ENCODE measurements at regions not wholly inside any gene's neighbourhood (a gene's known extent, or its start where the extent isn't known, plus 50 kb on each side); places are given as distances from the start of the nearest gene placed in this dataset.

DNA sequence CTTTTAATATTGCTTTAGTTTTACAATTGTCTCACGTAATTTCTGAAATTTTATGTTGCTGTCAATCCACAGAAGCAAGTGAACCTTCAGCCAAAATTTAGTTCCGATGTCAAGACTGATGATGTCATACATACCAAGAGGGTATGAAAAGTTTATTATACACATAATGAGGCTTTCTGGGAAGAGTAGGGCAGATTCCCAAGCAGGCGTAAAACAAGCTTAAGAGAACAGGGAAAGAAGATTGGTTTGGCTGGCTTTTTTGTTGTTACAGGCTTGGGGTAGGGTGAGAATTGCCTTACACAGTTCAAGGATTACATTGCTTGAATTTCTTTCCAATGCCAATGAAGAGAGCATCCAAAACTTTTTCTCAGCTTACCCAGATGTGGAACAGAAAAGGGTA, 1962.9 kb upstream of the CDH6 start:
- Histone ChIP-seq H3K27me3 (replicated peaks; ENCODE audit: insufficient read depth) (no peaks in the 10 kb centered on the region), H3K4me1 (ENCODE audit: control insufficient read depth in 1 of 2, low read depth in 2 of 2) (no peaks in the 10 kb centered on the region), H3K9me3 (no peaks in the 10 kb centered on the region), H3K4me3 (no peak overlapping the region), H3K27ac (no peak overlapping the region), H3K36me3 (no peaks in the 10 kb centered on the region)
- DNase-seq (ENCODE audit: low spot score): no peak
- ATAC-seq (ENCODE audit: insufficient number of reproducible peaks, low FRiP score, low read depth): no peak
- TF ChIP-seq CTCF (IDR thresholded peaks at IDR 0.05): no peak

- no peak for TF ChIP-seq CTCF (IDR thresholded peaks at IDR 0.05)
- Histone ChIP-seq H3K27ac (no peak overlapping the region), H3K9me3 (no peaks in the 10 kb centered on the region), H3K27me3 (replicated peaks; ENCODE audit: insufficient read depth) (no peaks in the 10 kb centered on the region), H3K36me3 (no peaks in the 10 kb centered on the region), H3K4me3 (no peak overlapping the region), H3K4me1 (ENCODE audit: control insufficient read depth in 1 of 2, low read depth in 2 of 2) (no peaks in the 10 kb centered on the region)
- ATAC-seq (ENCODE audit: insufficient number of reproducible peaks, low FRiP score, low read depth) (no peak), DNase-seq (ENCODE audit: low spot score) (no peak)
Observed at GRCh38 chr5:29229461-29229860, 1964.0 kb upstream of the CDH6 start.

- DNase-seq (ENCODE audit: low spot score) (no peak), ATAC-seq (ENCODE audit: insufficient number of reproducible peaks, low FRiP score, low read depth) (no peak)
- no peak overlapping the region for H3K27ac ChIP-seq
- H3K4me3 ChIP-seq: no peak overlapping the region
- H3K4me1 ChIP-seq (ENCODE audit: control insufficient read depth in 1 of 2, low read depth in 2 of 2): no peaks in the 10 kb centered on the region
- no peaks in the 10 kb centered on the region for H3K9me3 ChIP-seq
- no peak for TF ChIP-seq CTCF (IDR thresholded peaks at IDR 0.05)
- H3K36me3 ChIP-seq: no peaks in the 10 kb centered on the region
- H3K27me3 ChIP-seq (replicated peaks; ENCODE audit: insufficient read depth): no peaks in the 10 kb centered on the region
Observed at GRCh38 chr5:29218138-29218537, 1975.3 kb upstream of the CDH6 start.

- no peak for ATAC-seq (ENCODE audit: insufficient number of reproducible peaks, low FRiP score, low read depth)
- no peaks in the 10 kb centered on the region for H3K4me1 ChIP-seq (ENCODE audit: control insufficient read depth in 1 of 2, low read depth in 2 of 2)
- H3K27me3 ChIP-seq (replicated peaks; ENCODE audit: insufficient read depth): no peaks in the 10 kb centered on the region
- DNase-seq (ENCODE audit: low spot score): no peak
- H3K36me3 ChIP-seq: no peaks in the 10 kb centered on the region
- no peak for TF ChIP-seq CTCF (IDR thresholded peaks at IDR 0.05)
- no peak overlapping the region for H3K4me3 ChIP-seq
- H3K27ac ChIP-seq: no peak overlapping the region
- no peaks in the 10 kb centered on the region for H3K9me3 ChIP-seq
Observed at GRCh38 chr5:29214839-29215238, 1978.6 kb upstream of the CDH6 start.

GRCh38 chr5:29213475-29213874, 1980.0 kb upstream of the CDH6 start:
- no peak for TF ChIP-seq CTCF (IDR thresholded peaks at IDR 0.05)
- no peak for ATAC-seq (ENCODE audit: insufficient number of reproducible peaks, low FRiP score, low read depth)
- DNase-seq (ENCODE audit: low spot score): no peak
- Histone ChIP-seq H3K4me3 (no peak overlapping the region), H3K27ac (no peak overlapping the region), H3K36me3 (no peaks in the 10 kb centered on the region), H3K27me3 (replicated peaks; ENCODE audit: insufficient read depth) (no peaks in the 10 kb centered on the region), H3K4me1 (ENCODE audit: control insufficient read depth in 1 of 2, low read depth in 2 of 2) (no peaks in the 10 kb centered on the region), H3K9me3 (no peaks in the 10 kb centered on the region)
